COR-L47 (cell line): ENCODE measurements at regions not wholly inside any gene's neighbourhood (a gene's known extent, or its start where the extent isn't known, plus 50 kb on each side); places are given as distances from the start of the nearest gene placed in this dataset.

Experiments used
- DNase-seq: peaks from one replicate; lab custom pipeline; 2025; lab: John Stamatoyannopoulos, UW

GRCh38 chr6:95501032-95501904 is 76.1 kb upstream of the MANEA start:
- no peak for DNase-seq

- DNase-seq, result no peak
Observed at GRCh38 chr6:95503568-95503967, 73.8 kb upstream of the MANEA start.

GRCh38 chr6:95511404-95511803 is 65.9 kb upstream of the MANEA start:
- DNase-seq, result no peak

GRCh38 chr6:95515975-95516374 is 61.4 kb upstream of the MANEA start:
- DNase-seq, result no peak

GRCh38 chr6:95517004-95517403 is 60.3 kb upstream of the MANEA start:
- no peak for DNase-seq

GRCh38 chr6:95517568-95517967 is 59.8 kb upstream of the MANEA start:
- DNase-seq, result no peak

GRCh38 chr6:95518630-95519227 is 58.6 kb upstream of the MANEA start:
- DNase-seq, result no peak

- DNase-seq, result no peak
Observed at GRCh38 chr6:95519228-95520037, 57.9 kb upstream of the MANEA start.

GRCh38 chr6:95521181-95521580 is 56.2 kb upstream of the MANEA start:
- no peak for DNase-seq
